Mesendoderm (in vitro differentiated cells): ENCODE measurements at regions not wholly inside any gene's neighbourhood (a gene's known extent, or its start where the extent isn't known, plus 50 kb on each side); places are given as distances from the start of the nearest gene placed in this dataset.

Experiments
- DNase-seq: peaks from one replicate; pipeline ENCODE4 v3.0.0; 2013
- H2AK5ac ChIP-seq: 2 replicates; pipeline ENCODE4 v1.6.1; 2013; ENCODE audit warnings: low read length, inconsistent platforms
- H2BK120ac ChIP-seq: 2 replicates; pipeline ENCODE4 v1.6.1; 2013; ENCODE audit warnings: low read depth, mild to moderate bottlenecking, low read length, moderate library complexity, mixed read lengths
- H2BK15ac ChIP-seq: replicated peaks from 2 replicates; pipeline ENCODE4 v1.6.1; 2013; ENCODE audit warnings: low read depth, mild to moderate bottlenecking, moderate library complexity
- H2BK5ac ChIP-seq: 2 replicates; pipeline ENCODE4 v1.6.1; 2013; ENCODE audit warnings: low read length, inconsistent platforms
- H3K18ac ChIP-seq: 2 replicates; pipeline ENCODE4 v1.6.1; 2013; ENCODE audit warnings: mild to moderate bottlenecking, low read length, mixed read lengths
- H3K23ac ChIP-seq: one replicate; pipeline ENCODE4 v1.6.1; 2013; ENCODE audit warnings: low read length
- H3K27ac ChIP-seq: 2 replicates; pipeline ENCODE4 v1.5.1; 2013; ENCODE audit warnings: low read depth, mild to moderate bottlenecking, inconsistent platforms, low read length, moderate library complexity
- H3K27me3 ChIP-seq: 2 replicates; pipeline ENCODE4 v1.6.1; 2013; ENCODE audit warnings: low read length, control low read depth, mild to moderate bottlenecking, inconsistent platforms; ENCODE audit not compliant: insufficient read depth, poor library complexity
- H3K36me3 ChIP-seq: 2 replicates; pipeline ENCODE4 v1.6.1; 2013; ENCODE audit warnings: low read length, inconsistent platforms; ENCODE audit not compliant: control insufficient read depth, insufficient read depth
- H3K4ac ChIP-seq: one replicate; pipeline ENCODE4 v1.6.1; 2013; ENCODE audit warnings: low read depth, mild to moderate bottlenecking, low read length, moderate library complexity
- H3K4me1 ChIP-seq: 2 replicates; pipeline ENCODE4 v1.6.1; 2013; ENCODE audit warnings: low read depth, low read length, inconsistent platforms; ENCODE audit not compliant: control insufficient read depth
- H3K4me2 ChIP-seq: 2 replicates; pipeline ENCODE4 v1.6.1; 2013; ENCODE audit warnings: low read length
- H3K4me3 ChIP-seq: 2 replicates; pipeline ENCODE4 v1.5.1; 2013; ENCODE audit warnings: mild to moderate bottlenecking, low read length
- H3K56ac ChIP-seq: one replicate; pipeline ENCODE4 v1.6.1; 2013; ENCODE audit warnings: low read length
- H3K79me1 ChIP-seq: 2 replicates; pipeline ENCODE4 v1.6.1; 2013; ENCODE audit warnings: low read length, inconsistent platforms
- H3K79me2 ChIP-seq: 2 replicates; pipeline ENCODE4 v1.6.1; 2013; ENCODE audit warnings: mild to moderate bottlenecking, low read length; ENCODE audit not compliant: control insufficient read depth, insufficient read depth
- H3K9ac ChIP-seq: 2 replicates; pipeline ENCODE4 v1.6.1; 2013; ENCODE audit warnings: low read length, inconsistent platforms
- H4K5ac ChIP-seq: one replicate; pipeline ENCODE4 v1.6.1; 2013; ENCODE audit warnings: low read length
- H4K8ac ChIP-seq: one replicate; pipeline ENCODE4 v1.6.1; 2013; ENCODE audit warnings: low read depth, mild to moderate bottlenecking, control low read depth, low read length, moderate library complexity
- WGBS: extraction: QIAGEN DNeasy Blood & Tissue Kit; methylation state at CpG from one replicate; pipeline ENCODE4 v1.1.7; 2013; ENCODE audit warnings: low lambda C conversion rate, missing lambda C conversion rate; ENCODE audit not compliant: insufficient coverage; ENCODE audit errors: extremely low coverage; 5-methylcytosine and 5-hydroxymethylcytosine counted together

DNA sequence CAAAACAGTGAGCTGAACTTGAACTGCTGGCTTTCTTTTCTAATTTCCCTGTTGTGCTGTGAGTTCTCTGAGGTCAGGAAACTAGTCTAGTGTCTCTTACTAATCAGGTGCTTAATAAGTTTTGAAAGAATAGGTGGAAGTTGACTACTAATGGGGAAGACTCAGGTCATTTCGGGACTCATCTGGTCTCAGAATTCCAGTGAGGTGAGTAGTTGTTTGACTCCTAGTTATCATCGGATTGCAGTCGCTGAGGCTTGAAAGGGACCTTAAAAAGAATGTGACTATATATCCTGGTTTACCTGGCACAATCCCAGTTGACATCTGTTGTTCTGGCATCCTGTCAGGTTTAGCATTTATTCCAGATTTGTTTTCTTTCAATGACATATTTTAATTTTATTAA, 81.4 kb upstream of the SPAG17 start:
- Histone ChIP-seq H3K4me2 (no peak overlapping the region), H3K36me3 (no peaks in the 10 kb centered on the region), H3K27me3 (no peaks in the 10 kb centered on the region), H3K79me2 (no peaks in the 10 kb centered on the region), H3K56ac (no peak overlapping the region), H3K4ac (no peak overlapping the region), H4K5ac (no peak overlapping the region), H2BK15ac (no peak overlapping the region), H4K8ac (no peak overlapping the region), H3K4me3 (no peak overlapping the region), H2BK120ac (no peak overlapping the region), H2AK5ac (no peak overlapping the region), H3K79me1 (no peaks in the 10 kb centered on the region), H3K27ac (no peak overlapping the region), H3K9ac (no peak overlapping the region), H3K23ac (no peak overlapping the region), H3K18ac (no peak overlapping the region), H3K4me1 (no peaks in the 10 kb centered on the region), H2BK5ac (no peak overlapping the region)
- no peak for DNase-seq
- WGBS = no CpG with 5 or more reads among the region's 3 CpGs

DNA sequence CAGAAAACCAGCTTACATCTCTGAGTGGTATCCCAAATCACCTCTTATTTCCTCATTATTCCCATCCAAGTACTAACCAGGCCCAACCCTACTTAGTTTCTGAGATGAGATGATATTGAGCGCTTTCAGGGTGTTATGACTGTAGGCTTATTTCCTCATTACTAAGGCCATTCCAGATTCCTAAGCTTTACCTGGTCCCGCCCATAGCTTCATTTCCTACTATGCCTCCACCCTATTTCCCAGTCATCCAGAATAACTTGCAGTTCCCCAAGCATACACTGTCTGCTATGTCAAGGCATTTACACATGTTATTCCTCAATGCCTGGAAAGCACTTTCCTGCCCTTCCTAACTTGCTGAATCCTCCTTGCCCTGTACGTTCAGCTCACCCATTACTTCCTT, 79.3 kb upstream of the SPAG17 start:
- no peaks in the 10 kb centered on the region for H3K79me1 ChIP-seq
- H2BK5ac ChIP-seq = no peak overlapping the region
- H2AK5ac ChIP-seq = no peak overlapping the region
- no peak overlapping the region for H3K4ac ChIP-seq
- no peak overlapping the region for H3K56ac ChIP-seq
- H2BK15ac ChIP-seq = no peak overlapping the region
- H4K5ac ChIP-seq = no peak overlapping the region
- H3K4me3 ChIP-seq = no peak overlapping the region
- H3K36me3 ChIP-seq = no peaks in the 10 kb centered on the region
- no peak overlapping the region for H4K8ac ChIP-seq
- H3K27me3 ChIP-seq = no peaks in the 10 kb centered on the region
- no peak overlapping the region for H3K18ac ChIP-seq
- no peak overlapping the region for H3K27ac ChIP-seq
- H3K79me2 ChIP-seq = no peaks in the 10 kb centered on the region
- no peak overlapping the region for H2BK120ac ChIP-seq
- H3K4me2 ChIP-seq = no peak overlapping the region
- no peak overlapping the region for H3K23ac ChIP-seq
- no CpG with 5 or more reads among the region's 3 CpGs for WGBS
- H3K9ac ChIP-seq = no peak overlapping the region
- no peaks in the 10 kb centered on the region for H3K4me1 ChIP-seq
- no peak for DNase-seq

DNA sequence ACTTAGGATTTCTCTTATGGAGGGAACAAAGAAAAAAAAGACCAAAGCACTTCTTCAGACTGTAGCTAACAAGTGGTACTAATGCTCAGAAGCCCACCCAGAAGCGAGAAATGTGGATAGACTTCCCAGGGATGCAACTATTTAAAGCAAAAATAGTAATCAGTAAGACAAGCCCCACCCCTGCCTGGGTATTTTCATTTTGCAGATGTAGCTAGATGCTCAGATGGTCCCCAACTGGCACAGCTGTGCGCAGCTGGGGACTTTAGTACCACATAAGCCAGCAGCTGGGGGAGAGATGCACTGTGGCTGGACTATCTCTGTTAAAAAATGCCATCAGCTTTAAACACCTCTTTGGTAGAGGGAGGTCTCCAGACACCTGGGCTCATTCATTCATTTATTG, 77.8 kb upstream of the SPAG17 start:
- H3K9ac ChIP-seq = no peak overlapping the region
- no peaks in the 10 kb centered on the region for H3K79me1 ChIP-seq
- H3K79me2 ChIP-seq = no peaks in the 10 kb centered on the region
- H4K5ac ChIP-seq = no peak overlapping the region
- no peaks in the 10 kb centered on the region for H3K4me1 ChIP-seq
- no peak overlapping the region for H3K4ac ChIP-seq
- no peak overlapping the region for H2BK120ac ChIP-seq
- H3K36me3 ChIP-seq = no peaks in the 10 kb centered on the region
- H3K18ac ChIP-seq = no peak overlapping the region
- no peak overlapping the region for H3K23ac ChIP-seq
- H2BK15ac ChIP-seq = no peak overlapping the region
- DNase-seq = no peak
- no peak overlapping the region for H3K27ac ChIP-seq
- no peak overlapping the region for H3K4me3 ChIP-seq
- H3K27me3 ChIP-seq = no peaks in the 10 kb centered on the region
- WGBS = no CpG with 5 or more reads among the region's 2 CpGs
- no peak overlapping the region for H3K56ac ChIP-seq
- no peak overlapping the region for H2AK5ac ChIP-seq
- no peak overlapping the region for H4K8ac ChIP-seq
- H3K4me2 ChIP-seq = no peak overlapping the region
- H2BK5ac ChIP-seq = no peak overlapping the region

DNA sequence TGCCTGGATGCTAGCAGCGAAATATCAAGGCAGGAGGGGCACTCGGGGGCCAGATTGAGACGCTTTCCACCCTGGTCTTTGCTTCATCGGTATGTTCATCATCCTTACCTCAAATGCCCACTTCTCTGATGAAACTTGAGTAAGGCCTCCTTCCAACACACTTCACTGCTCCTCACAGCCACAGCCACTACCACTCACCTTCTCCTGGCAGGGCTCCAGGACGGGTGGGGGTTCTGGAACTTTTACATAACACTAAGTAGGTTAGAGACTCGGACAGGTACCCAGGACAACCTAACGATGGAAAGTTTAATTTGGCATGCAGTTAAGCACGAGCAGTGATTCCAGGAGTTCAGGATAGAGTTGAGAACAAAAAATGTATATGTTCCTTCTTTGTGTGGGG, 73.9 kb upstream of the SPAG17 start:
- Histone ChIP-seq H3K79me2 (no peaks in the 10 kb centered on the region), H3K79me1 (no peaks in the 10 kb centered on the region), H3K4me2 (no peak overlapping the region), H3K27ac (no peak overlapping the region), H2AK5ac (no peak overlapping the region), H2BK15ac (no peak overlapping the region), H3K56ac (no peak overlapping the region), H4K8ac (no peak overlapping the region), H3K9ac (no peak overlapping the region), H4K5ac (no peak overlapping the region), H2BK5ac (no peak overlapping the region), H3K4me1 (no peaks in the 10 kb centered on the region), H3K27me3 (no peaks in the 10 kb centered on the region), H3K4me3 (no peak overlapping the region), H3K4ac (no peak overlapping the region), H3K36me3 (no peaks in the 10 kb centered on the region), H3K18ac (no peak overlapping the region), H3K23ac (no peak overlapping the region), H2BK120ac (no peak overlapping the region)
- DNase-seq = no peak
- no CpG with 5 or more reads among the region's 8 CpGs for WGBS

DNA sequence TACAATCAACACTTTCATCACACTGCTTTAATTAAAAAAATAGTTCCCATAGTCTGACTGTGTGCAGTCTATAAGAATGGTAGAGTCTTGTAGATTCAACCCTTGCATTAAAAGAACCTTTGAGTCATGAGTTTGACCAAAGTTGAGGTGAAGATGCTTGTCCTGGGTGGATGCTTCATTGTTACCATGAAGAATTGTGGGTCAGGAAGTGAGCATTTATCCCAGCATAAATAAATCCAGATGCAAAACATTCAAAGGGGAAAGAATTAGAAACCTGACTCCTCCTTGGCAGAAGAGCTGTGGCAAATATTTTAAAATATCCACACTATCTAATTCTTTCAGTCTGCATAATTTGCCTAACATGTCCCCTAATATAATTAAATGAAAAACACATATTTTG, 72.9 kb upstream of the SPAG17 start:
- H2BK5ac ChIP-seq = no peak overlapping the region
- H2BK120ac ChIP-seq = no peak overlapping the region
- H3K4me2 ChIP-seq = no peak overlapping the region
- H2BK15ac ChIP-seq = no peak overlapping the region
- DNase-seq = no peak
- no peaks in the 10 kb centered on the region for H3K36me3 ChIP-seq
- peaks cover 2% of the 10 kb centered on the region for H3K4me1 ChIP-seq
- no peak overlapping the region for H4K5ac ChIP-seq
- no peak overlapping the region for H3K27ac ChIP-seq
- no peak overlapping the region for H3K18ac ChIP-seq
- H3K9ac ChIP-seq = no peak overlapping the region
- no peaks in the 10 kb centered on the region for H3K79me1 ChIP-seq
- no peaks in the 10 kb centered on the region for H3K79me2 ChIP-seq
- no peak overlapping the region for H3K4me3 ChIP-seq
- no peak overlapping the region for H3K4ac ChIP-seq
- no peak overlapping the region for H2AK5ac ChIP-seq
- no peak overlapping the region for H4K8ac ChIP-seq
- H3K27me3 ChIP-seq = no peaks in the 10 kb centered on the region
- no peak overlapping the region for H3K56ac ChIP-seq
- H3K23ac ChIP-seq = no peak overlapping the region

DNA sequence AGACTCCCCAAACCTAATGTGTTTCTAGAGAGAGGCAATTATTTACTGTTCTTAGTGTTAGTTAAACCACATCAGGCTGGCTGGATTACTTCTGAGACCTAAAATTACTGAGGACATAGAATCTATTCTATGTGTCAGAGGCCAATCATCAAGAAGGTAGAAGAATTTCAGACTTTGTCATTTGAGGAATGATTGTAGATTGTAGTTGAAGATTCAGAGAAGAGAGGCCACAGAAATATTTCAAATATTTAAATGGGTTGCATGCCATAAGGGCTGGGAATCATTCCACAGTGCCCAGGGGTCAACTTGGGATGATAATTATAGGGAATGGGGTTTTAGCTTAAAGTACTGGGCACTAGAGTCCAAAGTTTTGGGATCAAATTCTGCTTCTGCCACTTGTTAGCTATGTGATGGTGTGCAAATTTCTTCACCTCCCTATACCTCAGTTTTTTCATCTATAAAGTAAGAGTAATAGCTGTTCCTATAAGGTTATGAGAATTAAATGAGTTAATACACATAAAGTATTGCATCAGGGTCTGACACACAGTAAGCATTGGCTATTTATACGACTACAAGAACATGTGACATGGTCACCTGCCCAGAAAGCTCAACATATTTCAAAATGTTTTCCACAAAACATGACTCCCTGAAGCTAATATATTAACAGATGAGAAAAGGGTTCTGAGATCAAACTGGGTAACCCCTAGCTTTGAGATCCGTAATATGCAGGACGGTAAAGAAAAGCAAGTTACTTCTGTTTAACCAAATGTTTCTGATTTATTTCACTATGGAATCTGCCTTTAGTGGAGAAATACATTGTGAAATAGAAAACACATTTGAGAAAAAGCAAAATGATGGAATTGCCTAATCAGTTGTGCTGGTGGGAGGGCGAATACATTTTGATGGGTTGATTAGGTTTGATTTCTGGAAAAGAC, 69.7 kb upstream of the SPAG17 start:
- no peak overlapping the region for H2BK120ac ChIP-seq
- H3K36me3 ChIP-seq = no peaks in the 10 kb centered on the region
- H3K4me2 ChIP-seq = no peak overlapping the region
- no peak overlapping the region for H3K56ac ChIP-seq
- no CpG with 5 or more reads among the region's 4 CpGs for WGBS
- H3K18ac ChIP-seq = no peak overlapping the region
- peaks cover 3% of the 10 kb centered on the region for H3K4me1 ChIP-seq
- H4K5ac ChIP-seq = no peak overlapping the region
- no peak overlapping the region for H3K27ac ChIP-seq
- no peak overlapping the region for H2AK5ac ChIP-seq
- H4K8ac ChIP-seq = no peak overlapping the region
- no peak overlapping the region for H2BK5ac ChIP-seq
- no peak overlapping the region for H3K9ac ChIP-seq
- no peak overlapping the region for H3K23ac ChIP-seq
- H3K79me2 ChIP-seq = no peaks in the 10 kb centered on the region
- no peak overlapping the region for H3K4ac ChIP-seq
- DNase-seq = peak; percentile 32
- no peaks in the 10 kb centered on the region for H3K79me1 ChIP-seq
- H3K4me3 ChIP-seq = no peak overlapping the region
- H3K27me3 ChIP-seq = no peaks in the 10 kb centered on the region
- H2BK15ac ChIP-seq = peak overlapping the region; percentile 59
